GM23338 (cell line): ENCODE measurements at regions not wholly inside any gene's neighbourhood (a gene's known extent, or its start where the extent isn't known, plus 50 kb on each side); places are given as distances from the start of the nearest gene placed in this dataset.

Experiments used
- ATAC-seq: fragments of 200-7000 bp; cut with Tn5 transposase; 3 replicates; pipeline ENCODE4 v1.9.1; 2020
- DNase-seq: peaks from one replicate; pipeline ENCODE4 v3.0.0-alpha.2; 2015; ENCODE audit warnings: low spot score
- H2AFZ ChIP-seq: fragments of 200-600 bp; sonication (generic); 2 replicates; pipeline ENCODE4 v1.8.0; 2016; ENCODE audit warnings: antibody characterized with exemption, mild to moderate bottlenecking, moderate library complexity
- H3F3A ChIP-seq: fragments of 200-600 bp; sonication (generic); replicated peaks from 2 replicates; pipeline ENCODE4 v1.8.0; 2017; ENCODE audit warnings: antibody characterized with exemption, mixed run types, low read depth
- H3K27ac ChIP-seq: fragments of 200-600 bp; sonication (generic); 2 replicates; pipeline ENCODE4 v1.6.1; 2016; ENCODE audit warnings: low read depth
- H3K27me3 ChIP-seq: fragments of 200-600 bp; sonication (generic); 2 replicates; pipeline ENCODE4 v1.8.0; 2016; ENCODE audit warnings: mild to moderate bottlenecking, mixed run types, moderate library complexity; ENCODE audit not compliant: insufficient read depth
- H3K36me3 ChIP-seq: fragments of 200-600 bp; sonication (generic); 2 replicates; pipeline ENCODE4 v1.8.0; 2016; ENCODE audit warnings: mild to moderate bottlenecking; ENCODE audit not compliant: insufficient read depth
- H3K4me1 ChIP-seq: fragments of 200-600 bp; sonication (generic); 2 replicates; pipeline ENCODE4 v1.8.0; 2016; ENCODE audit warnings: mild to moderate bottlenecking, moderate library complexity; ENCODE audit not compliant: insufficient read depth
- H3K4me2 ChIP-seq: fragments of 200-600 bp; sonication (generic); 2 replicates; pipeline ENCODE4 v1.7.1; 2017; ENCODE audit warnings: mixed run types
- H3K4me3 ChIP-seq: fragments of 200-600 bp; sonication (generic); 2 replicates; pipeline ENCODE4 v1.6.1; 2016; ENCODE audit warnings: mixed run types
- H3K79me2 ChIP-seq: fragments of 200-600 bp; sonication (generic); replicated peaks from 2 replicates; pipeline ENCODE4 v1.8.0; 2017; ENCODE audit warnings: mild to moderate bottlenecking; ENCODE audit not compliant: insufficient read depth
- H3K9me2 ChIP-seq: fragments of 200-600 bp; sonication (generic); 2 replicates; pipeline ENCODE4 v1.8.0; 2017; ENCODE audit not compliant: insufficient read depth
- H4K20me1 ChIP-seq: fragments of 200-600 bp; sonication (generic); replicated peaks from 2 replicates; pipeline ENCODE4 v1.8.0; 2017; ENCODE audit warnings: mild to moderate bottlenecking; ENCODE audit not compliant: insufficient read depth
- H3K27ac Mint-ChIP-seq: 2 replicates; pipeline ENCODE4 v1.8.0; 2020; ENCODE audit warnings: inconsistent platforms, mild to moderate bottlenecking, moderate library complexity, mixed read lengths
- H3K27me3 Mint-ChIP-seq: 3 replicates; pipeline ENCODE4 v1.8.0; 2022; ENCODE audit warnings: low read depth, mild to moderate bottlenecking, moderate library complexity, mixed read lengths, inconsistent platforms; ENCODE audit not compliant: insufficient read depth, poor library complexity
- H3K36me3 Mint-ChIP-seq: 3 replicates; pipeline ENCODE4 v1.8.0; 2021; ENCODE audit warnings: low read depth, mild to moderate bottlenecking, inconsistent platforms, moderate library complexity, mixed read lengths
- H3K4me1 Mint-ChIP-seq: 3 replicates; pipeline ENCODE4 v1.8.0; 2020; ENCODE audit warnings: mild to moderate bottlenecking, inconsistent platforms, mixed read lengths
- H3K4me3 Mint-ChIP-seq: 3 replicates; pipeline ENCODE4 v1.8.0; 2021; ENCODE audit warnings: moderate library complexity, mild to moderate bottlenecking, inconsistent platforms, mixed read lengths
- H3K9me3 Mint-ChIP-seq: 3 replicates; pipeline ENCODE4 v1.8.0; 2020; ENCODE audit warnings: moderate library complexity, mild to moderate bottlenecking, inconsistent platforms, mixed read lengths
- CREB1 ChIP-seq: fragments of 250-450 bp; sonication (Bioruptor Pico); IDR thresholded peaks from 2 replicates; pipeline ENCODE4 v1.5.0; 2020; ENCODE audit warnings: low read depth, mild to moderate bottlenecking, moderate library complexity
- EZH2 ChIP-seq: fragments of 200-600 bp; sonication (generic); IDR thresholded peaks from one replicate; pipeline ENCODE4 v1.8.0; 2017; ENCODE audit warnings: antibody characterized with exemption, mild to moderate bottlenecking, low read depth; ENCODE audit not compliant: unreplicated experiment
- EZH2phosphoT487 ChIP-seq: fragments of 200-600 bp; sonication (generic); IDR thresholded peaks from one replicate; pipeline ENCODE4 v1.8.1; 2018; ENCODE audit warnings: antibody characterized with exemption; ENCODE audit not compliant: unreplicated experiment
- JUNB ChIP-seq: IDR thresholded peaks from one replicate; pipeline ENCODE4 v1.6.1; 2016; ENCODE audit warnings: antibody characterized with exemption; ENCODE audit not compliant: unreplicated experiment
- NANOG ChIP-seq: IDR thresholded peaks from 2 replicates; pipeline ENCODE4 v1.6.1; 2016; ENCODE audit warnings: antibody characterized with exemption, borderline replicate concordance
- POLR2AphosphoS5 ChIP-seq: IDR thresholded peaks from 2 replicates; pipeline ENCODE4 v1.6.1; 2016; ENCODE audit warnings: antibody characterized with exemption, low read depth
- STAT1 ChIP-seq: IDR thresholded peaks from one replicate; pipeline ENCODE4 v1.6.1; 2016; ENCODE audit warnings: antibody characterized with exemption; ENCODE audit not compliant: unreplicated experiment
- ZNF114 ChIP-seq: fragments of 250-450 bp; sonication (Bioruptor Pico); IDR thresholded peaks from 2 replicates; pipeline ENCODE4 v1.5.0; 2020; ENCODE audit warnings: mild to moderate bottlenecking, moderate library complexity
- ZNF331 ChIP-seq: fragments of 250-450 bp; sonication (Bioruptor Pico); IDR thresholded peaks from 2 replicates; pipeline ENCODE4 v1.5.0; 2020; ENCODE audit warnings: low read depth, mild to moderate bottlenecking, moderate library complexity
- TF ChIP-seq, protein P1 (sequence below), 2 experiments: fragments of 200-600 bp in 1 of 2; sonication (generic) in 1 of 2; conservative IDR thresholded peaks; 2 replicates each; pipeline versions ENCODE4 v1.5.1 to v1.6.1; 2016 to 2017; ENCODE audit warnings: antibody characterized with exemption in 2 of 2, low read depth in 2 of 2, mild to moderate bottlenecking in 2 of 2, moderate library complexity in 1 of 2
- TF ChIP-seq, protein P2 (sequence below): IDR thresholded peaks from 2 replicates; pipeline ENCODE4 v1.6.1; 2016; ENCODE audit warnings: antibody characterized with exemption
- TF ChIP-seq, protein P3 (sequence below): fragments of 250-450 bp; sonication (Bioruptor Pico); IDR thresholded peaks from 2 replicates; pipeline ENCODE4 v1.5.0; 2020; ENCODE audit warnings: mild to moderate bottlenecking, moderate library complexity

DNA sequence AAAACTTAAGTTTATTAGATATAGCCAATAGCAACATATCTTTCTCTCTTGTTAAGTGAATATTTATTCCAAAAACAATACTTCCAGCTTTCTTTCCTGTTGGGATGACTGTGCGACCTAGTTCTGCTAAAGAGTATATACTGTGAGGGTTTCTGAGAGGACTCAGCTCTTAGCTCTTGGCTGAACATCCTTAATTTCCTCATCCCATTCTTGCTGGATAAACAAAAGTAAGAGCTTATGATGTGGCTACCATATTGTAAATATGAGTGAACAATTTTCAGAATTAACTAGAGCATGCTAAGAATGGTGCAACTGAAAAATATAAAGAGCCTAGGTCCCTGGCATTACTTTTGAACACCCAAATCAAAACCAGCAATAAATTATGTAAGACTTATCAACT lies 279.5 kb upstream of the GNAI1 start:
- no peaks in the 10 kb centered on the region for H3K27me3 ChIP-seq
- no peak overlapping the region for H3K4me2 ChIP-seq
- H3K79me2 ChIP-seq, result no peaks in the 10 kb centered on the region
- ATAC-seq (no peak), DNase-seq (no peak)
- no peaks in the 10 kb centered on the region for H3K9me3 Mint-ChIP-seq
- H3K4me3 ChIP-seq, result no peak overlapping the region
- H3K4me1 ChIP-seq, result no peaks in the 10 kb centered on the region
- no peak overlapping the region for H3K4me3 Mint-ChIP-seq
- no peak overlapping the region for H3K27ac Mint-ChIP-seq
- H3K9me2 ChIP-seq, result no peaks in the 10 kb centered on the region
- no peaks in the 10 kb centered on the region for H3K36me3 Mint-ChIP-seq
- H3F3A ChIP-seq, result no peaks in the 10 kb centered on the region
- no peaks in the 10 kb centered on the region for H3K36me3 ChIP-seq
- no peak overlapping the region for H3K27ac ChIP-seq
- no peaks in the 10 kb centered on the region for H3K4me1 Mint-ChIP-seq
- H3K27me3 Mint-ChIP-seq, result no peaks in the 10 kb centered on the region
- TF ChIP-seq, protein P1, sequence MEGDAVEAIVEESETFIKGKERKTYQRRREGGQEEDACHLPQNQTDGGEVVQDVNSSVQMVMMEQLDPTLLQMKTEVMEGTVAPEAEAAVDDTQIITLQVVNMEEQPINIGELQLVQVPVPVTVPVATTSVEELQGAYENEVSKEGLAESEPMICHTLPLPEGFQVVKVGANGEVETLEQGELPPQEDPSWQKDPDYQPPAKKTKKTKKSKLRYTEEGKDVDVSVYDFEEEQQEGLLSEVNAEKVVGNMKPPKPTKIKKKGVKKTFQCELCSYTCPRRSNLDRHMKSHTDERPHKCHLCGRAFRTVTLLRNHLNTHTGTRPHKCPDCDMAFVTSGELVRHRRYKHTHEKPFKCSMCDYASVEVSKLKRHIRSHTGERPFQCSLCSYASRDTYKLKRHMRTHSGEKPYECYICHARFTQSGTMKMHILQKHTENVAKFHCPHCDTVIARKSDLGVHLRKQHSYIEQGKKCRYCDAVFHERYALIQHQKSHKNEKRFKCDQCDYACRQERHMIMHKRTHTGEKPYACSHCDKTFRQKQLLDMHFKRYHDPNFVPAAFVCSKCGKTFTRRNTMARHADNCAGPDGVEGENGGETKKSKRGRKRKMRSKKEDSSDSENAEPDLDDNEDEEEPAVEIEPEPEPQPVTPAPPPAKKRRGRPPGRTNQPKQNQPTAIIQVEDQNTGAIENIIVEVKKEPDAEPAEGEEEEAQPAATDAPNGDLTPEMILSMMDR (conservative IDR thresholded peaks at IDR 0.05; ENCODE audit: low read depth in 2 of 2), result no peak
- TF ChIP-seq STAT1, result no peak
- no peak for TF ChIP-seq NANOG
- no peak for TF ChIP-seq CREB1
- TF ChIP-seq, protein P2, sequence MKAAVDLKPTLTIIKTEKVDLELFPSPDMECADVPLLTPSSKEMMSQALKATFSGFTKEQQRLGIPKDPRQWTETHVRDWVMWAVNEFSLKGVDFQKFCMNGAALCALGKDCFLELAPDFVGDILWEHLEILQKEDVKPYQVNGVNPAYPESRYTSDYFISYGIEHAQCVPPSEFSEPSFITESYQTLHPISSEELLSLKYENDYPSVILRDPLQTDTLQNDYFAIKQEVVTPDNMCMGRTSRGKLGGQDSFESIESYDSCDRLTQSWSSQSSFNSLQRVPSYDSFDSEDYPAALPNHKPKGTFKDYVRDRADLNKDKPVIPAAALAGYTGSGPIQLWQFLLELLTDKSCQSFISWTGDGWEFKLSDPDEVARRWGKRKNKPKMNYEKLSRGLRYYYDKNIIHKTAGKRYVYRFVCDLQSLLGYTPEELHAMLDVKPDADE, result no peak
- TF ChIP-seq EZH2phosphoT487, result no peak
- no peak for TF ChIP-seq ZNF114 (CRISPR knock-in tag)
- TF ChIP-seq POLR2AphosphoS5, result no peak
- TF ChIP-seq, protein P3, sequence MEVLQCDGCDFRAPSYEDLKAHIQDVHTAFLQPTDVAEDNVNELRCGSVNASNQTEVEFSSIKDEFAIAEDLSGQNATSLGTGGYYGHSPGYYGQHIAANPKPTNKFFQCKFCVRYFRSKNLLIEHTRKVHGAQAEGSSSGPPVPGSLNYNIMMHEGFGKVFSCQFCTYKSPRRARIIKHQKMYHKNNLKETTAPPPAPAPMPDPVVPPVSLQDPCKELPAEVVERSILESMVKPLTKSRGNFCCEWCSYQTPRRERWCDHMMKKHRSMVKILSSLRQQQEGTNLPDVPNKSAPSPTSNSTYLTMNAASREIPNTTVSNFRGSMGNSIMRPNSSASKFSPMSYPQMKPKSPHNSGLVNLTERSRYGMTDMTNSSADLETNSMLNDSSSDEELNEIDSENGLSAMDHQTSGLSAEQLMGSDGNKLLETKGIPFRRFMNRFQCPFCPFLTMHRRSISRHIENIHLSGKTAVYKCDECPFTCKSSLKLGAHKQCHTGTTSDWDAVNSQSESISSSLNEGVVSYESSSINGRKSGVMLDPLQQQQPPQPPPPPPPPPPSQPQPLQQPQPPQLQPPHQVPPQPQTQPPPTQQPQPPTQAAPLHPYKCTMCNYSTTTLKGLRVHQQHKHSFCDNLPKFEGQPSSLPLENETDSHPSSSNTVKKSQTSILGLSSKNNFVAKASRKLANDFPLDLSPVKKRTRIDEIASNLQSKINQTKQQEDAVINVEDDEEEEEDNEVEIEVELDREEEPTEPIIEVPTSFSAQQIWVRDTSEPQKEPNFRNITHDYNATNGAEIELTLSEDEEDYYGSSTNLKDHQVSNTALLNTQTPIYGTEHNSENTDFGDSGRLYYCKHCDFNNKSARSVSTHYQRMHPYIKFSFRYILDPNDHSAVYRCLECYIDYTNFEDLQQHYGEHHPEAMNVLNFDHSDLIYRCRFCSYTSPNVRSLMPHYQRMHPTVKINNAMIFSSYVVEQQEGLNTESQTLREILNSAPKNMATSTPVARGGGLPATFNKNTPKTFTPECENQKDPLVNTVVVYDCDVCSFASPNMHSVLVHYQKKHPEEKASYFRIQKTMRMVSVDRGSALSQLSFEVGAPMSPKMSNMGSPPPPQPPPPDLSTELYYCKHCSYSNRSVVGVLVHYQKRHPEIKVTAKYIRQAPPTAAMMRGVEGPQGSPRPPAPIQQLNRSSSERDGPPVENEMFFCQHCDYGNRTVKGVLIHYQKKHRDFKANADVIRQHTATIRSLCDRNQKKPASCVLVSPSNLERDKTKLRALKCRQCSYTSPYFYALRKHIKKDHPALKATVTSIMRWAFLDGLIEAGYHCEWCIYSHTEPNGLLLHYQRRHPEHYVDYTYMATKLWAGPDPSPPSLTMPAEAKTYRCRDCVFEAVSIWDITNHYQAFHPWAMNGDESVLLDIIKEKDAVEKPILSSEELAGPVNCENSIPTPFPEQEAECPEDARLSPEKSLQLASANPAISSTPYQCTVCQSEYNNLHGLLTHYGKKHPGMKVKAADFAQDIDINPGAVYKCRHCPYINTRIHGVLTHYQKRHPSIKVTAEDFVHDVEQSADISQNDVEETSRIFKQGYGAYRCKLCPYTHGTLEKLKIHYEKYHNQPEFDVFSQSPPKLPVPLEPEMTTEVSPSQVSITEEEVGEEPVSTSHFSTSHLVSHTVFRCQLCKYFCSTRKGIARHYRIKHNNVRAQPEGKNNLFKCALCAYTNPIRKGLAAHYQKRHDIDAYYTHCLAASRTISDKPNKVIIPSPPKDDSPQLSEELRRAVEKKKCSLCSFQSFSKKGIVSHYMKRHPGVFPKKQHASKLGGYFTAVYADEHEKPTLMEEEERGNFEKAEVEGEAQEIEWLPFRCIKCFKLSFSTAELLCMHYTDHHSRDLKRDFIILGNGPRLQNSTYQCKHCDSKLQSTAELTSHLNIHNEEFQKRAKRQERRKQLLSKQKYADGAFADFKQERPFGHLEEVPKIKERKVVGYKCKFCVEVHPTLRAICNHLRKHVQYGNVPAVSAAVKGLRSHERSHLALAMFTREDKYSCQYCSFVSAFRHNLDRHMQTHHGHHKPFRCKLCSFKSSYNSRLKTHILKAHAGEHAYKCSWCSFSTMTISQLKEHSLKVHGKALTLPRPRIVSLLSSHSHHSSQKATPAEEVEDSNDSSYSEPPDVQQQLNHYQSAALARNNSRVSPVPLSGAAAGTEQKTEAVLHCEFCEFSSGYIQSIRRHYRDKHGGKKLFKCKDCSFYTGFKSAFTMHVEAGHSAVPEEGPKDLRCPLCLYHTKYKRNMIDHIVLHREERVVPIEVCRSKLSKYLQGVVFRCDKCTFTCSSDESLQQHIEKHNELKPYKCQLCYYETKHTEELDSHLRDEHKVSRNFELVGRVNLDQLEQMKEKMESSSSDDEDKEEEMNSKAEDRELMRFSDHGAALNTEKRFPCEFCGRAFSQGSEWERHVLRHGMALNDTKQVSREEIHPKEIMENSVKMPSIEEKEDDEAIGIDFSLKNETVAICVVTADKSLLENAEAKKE, result no peak
- no peak for TF ChIP-seq EZH2
- TF ChIP-seq JUNB, result no peak
- TF ChIP-seq ZNF331 (CRISPR knock-in tag), result no peak
- no peak overlapping the region for H2AFZ ChIP-seq
- H4K20me1 ChIP-seq, result no peaks in the 10 kb centered on the region
